Karpas-422 (cell line): ENCODE measurements at regions not wholly inside any gene's neighbourhood (a gene's known extent, or its start where the extent isn't known, plus 50 kb on each side); places are given as distances from the start of the nearest gene placed in this dataset.

Source experiments
- DNase-seq: peaks from one replicate; pipeline ENCODE4 v3.0.0-alpha.2; 2015
- H2AFZ ChIP-seq: fragments of 200-600 bp; sonication (generic); 2 replicates; pipeline ENCODE4 v1.6.1; 2014; ENCODE audit warnings: antibody characterized with exemption, low read length, mixed read lengths
- H3K27ac ChIP-seq: fragments of 200-600 bp; sonication (generic); 2 replicates; pipeline ENCODE4 v1.5.1; 2014; ENCODE audit warnings: mild to moderate bottlenecking, low read length, moderate library complexity
- H3K27me3 ChIP-seq: fragments of 200-600 bp; sonication (generic); 2 replicates; pipeline ENCODE4 v1.6.1; 2014; ENCODE audit warnings: low read length, mixed read lengths
- H3K36me3 ChIP-seq: fragments of 200-600 bp; sonication (generic); 2 replicates; pipeline ENCODE4 v1.6.1; 2014; ENCODE audit warnings: low read length, mixed read lengths; ENCODE audit not compliant: insufficient read depth
- H3K4me1 ChIP-seq: fragments of 200-600 bp; sonication (generic); 2 replicates; pipeline ENCODE4 v1.6.1; 2014; ENCODE audit warnings: mild to moderate bottlenecking, low read length, mixed read lengths
- H3K4me2 ChIP-seq: fragments of 200-600 bp; sonication (generic); 2 replicates; pipeline ENCODE4 v1.6.1; 2014; ENCODE audit warnings: low read length, low read depth, mild to moderate bottlenecking; ENCODE audit not compliant: poor library complexity, severe bottlenecking
- H3K4me3 ChIP-seq: fragments of 200-600 bp; sonication (generic); 2 replicates; pipeline ENCODE4 v1.5.1; 2014; ENCODE audit warnings: mild to moderate bottlenecking, antibody characterized with exemption, low read length, mixed read lengths
- H3K79me2 ChIP-seq: fragments of 200-600 bp; sonication (generic); 2 replicates; pipeline ENCODE4 v1.6.1; 2014; ENCODE audit warnings: mild to moderate bottlenecking, low read length, mixed read lengths
- H3K9ac ChIP-seq: fragments of 200-600 bp; sonication (generic); 2 replicates; pipeline ENCODE4 v1.6.0; 2014; ENCODE audit warnings: low read length
- H3K9me2 ChIP-seq: fragments of 200-600 bp; sonication (generic), shearing (Covaris generic); replicated peaks from 2 replicates; pipeline ENCODE4 v1.6.0; 2014; ENCODE audit warnings: mild to moderate bottlenecking, low read length, moderate library complexity; ENCODE audit not compliant: insufficient read depth
- H3K9me3 ChIP-seq: fragments of 300-700, 200-600 bp; sonication (generic); 2 replicates; pipeline ENCODE4 v1.6.1; 2014; ENCODE audit warnings: low read length, mixed read lengths
- H4K20me1 ChIP-seq: fragments of 200-600 bp; sonication (generic); 2 replicates; pipeline ENCODE4 v1.6.1; 2014; ENCODE audit warnings: mild to moderate bottlenecking, antibody characterized with exemption, low read length, low read depth; ENCODE audit not compliant: insufficient read depth

DNA sequence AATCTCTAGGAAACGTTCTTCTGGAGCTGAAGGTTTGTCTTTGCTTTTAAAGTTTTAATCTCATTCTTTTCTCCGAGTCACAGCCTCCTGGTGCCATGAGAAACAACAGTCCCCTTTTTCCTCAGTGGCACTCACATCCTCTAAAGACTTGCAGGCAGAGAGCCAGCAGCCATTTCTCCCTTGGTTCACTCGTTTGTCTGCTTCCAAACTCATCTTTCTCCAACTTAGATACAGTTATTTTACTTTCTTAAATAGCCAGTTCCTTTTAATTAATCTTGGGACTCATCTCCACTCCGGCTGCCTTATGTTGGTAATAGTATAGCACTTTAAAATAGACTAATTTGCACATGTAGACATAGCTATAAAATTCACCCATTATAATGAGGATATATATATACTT is 555.2 kb downstream of the FGF9 start:
- Histone ChIP-seq H3K4me3 (no peak overlapping the region), H3K4me1 (no peaks in the 10 kb centered on the region), H3K4me2 (no peak overlapping the region)

DNA sequence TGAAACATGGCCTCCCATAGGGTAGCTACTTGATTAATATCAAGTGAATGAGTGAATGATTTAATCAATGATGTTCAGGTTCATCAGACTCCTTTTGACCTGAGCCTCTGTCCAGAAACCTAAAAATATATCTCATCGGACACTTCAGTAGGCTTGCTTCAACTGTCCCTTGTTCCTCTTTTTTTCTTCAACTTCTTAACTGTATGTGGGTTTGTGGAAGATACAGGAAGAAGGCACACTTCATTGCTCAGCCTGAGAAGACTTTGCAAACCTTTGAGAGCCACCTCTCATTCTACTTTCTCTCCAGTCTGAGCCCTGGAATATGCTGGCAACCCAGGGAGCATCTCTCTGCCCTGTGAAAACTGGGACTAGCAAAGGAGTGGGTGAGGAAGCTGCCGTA is 557.0 kb downstream of the FGF9 start:
- Histone ChIP-seq H3K27ac (no peak overlapping the region), H3K9ac (no peak overlapping the region), H3K36me3 (no peaks in the 10 kb centered on the region), H3K4me3 (no peak overlapping the region), H3K9me2 (no peaks in the 10 kb centered on the region), H4K20me1 (no peaks in the 10 kb centered on the region), H3K9me3 (no peaks in the 10 kb centered on the region), H3K4me1 (no peaks in the 10 kb centered on the region), H2AFZ (no peak overlapping the region), H3K27me3 (no peaks in the 10 kb centered on the region), H3K4me2 (no peak overlapping the region), H3K79me2 (no peaks in the 10 kb centered on the region)
- no peak for DNase-seq

More for the DNA sequence above, 555.2 kb downstream of the FGF9 start:
- no peak for DNase-seq
- Histone ChIP-seq H3K27me3 (no peaks in the 10 kb centered on the region), H4K20me1 (no peaks in the 10 kb centered on the region), H3K27ac (no peak overlapping the region), H3K9me2 (no peaks in the 10 kb centered on the region), H3K9me3 (no peaks in the 10 kb centered on the region), H3K79me2 (no peaks in the 10 kb centered on the region), H3K9ac (no peak overlapping the region), H2AFZ (no peak overlapping the region), H3K36me3 (no peaks in the 10 kb centered on the region)

DNA sequence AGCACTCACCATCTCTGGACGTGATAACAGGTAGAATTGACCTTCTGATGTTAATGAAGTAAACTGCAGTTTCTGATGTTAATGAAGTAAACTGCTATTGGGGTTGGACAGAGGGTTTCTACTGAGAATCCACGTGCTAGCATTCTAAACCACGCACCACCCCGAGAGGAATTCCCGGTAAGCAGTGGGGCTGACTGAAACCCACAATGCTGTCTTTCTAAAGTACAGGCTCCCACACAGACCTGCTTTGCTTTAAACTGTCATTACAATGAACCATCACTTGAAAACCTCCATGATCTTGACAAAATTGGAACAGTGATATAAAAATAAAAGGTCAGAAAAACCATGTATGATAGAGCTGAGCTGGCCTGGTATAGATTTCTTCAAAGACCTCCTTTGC is 559.0 kb downstream of the FGF9 start:
- H3K4me1 ChIP-seq, result no peaks in the 10 kb centered on the region
- H3K9ac ChIP-seq, result no peak overlapping the region
- no peaks in the 10 kb centered on the region for H3K9me3 ChIP-seq
- H3K36me3 ChIP-seq, result no peaks in the 10 kb centered on the region
- no peaks in the 10 kb centered on the region for H3K79me2 ChIP-seq
- no peak overlapping the region for H3K4me2 ChIP-seq
- DNase-seq, result no peak
- no peaks in the 10 kb centered on the region for H4K20me1 ChIP-seq
- H3K27ac ChIP-seq, result no peak overlapping the region
- no peaks in the 10 kb centered on the region for H3K9me2 ChIP-seq
- H3K4me3 ChIP-seq, result no peak overlapping the region
- H3K27me3 ChIP-seq, result no peaks in the 10 kb centered on the region
- no peak overlapping the region for H2AFZ ChIP-seq

DNA sequence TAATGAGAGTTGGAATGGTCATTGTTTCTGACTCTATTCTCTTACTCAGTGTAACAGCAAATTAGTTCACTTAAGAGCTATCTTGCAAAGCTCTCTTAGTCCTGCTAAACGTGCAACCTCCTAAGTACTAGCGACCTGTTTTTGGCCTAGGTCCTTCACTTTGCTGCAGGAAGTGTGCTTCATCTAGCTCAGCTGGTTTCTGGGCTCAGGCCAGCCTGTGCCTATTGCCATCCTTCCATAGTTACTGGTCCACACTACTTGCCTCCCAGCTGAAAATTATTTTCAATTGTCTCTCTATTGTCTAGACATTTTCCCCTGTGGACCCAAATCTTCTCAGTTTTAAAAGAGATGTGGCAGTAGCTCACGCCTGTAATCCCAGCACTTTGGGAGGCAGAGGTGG is 561.3 kb downstream of the FGF9 start:
- no peak overlapping the region for H3K27ac ChIP-seq

DNA sequence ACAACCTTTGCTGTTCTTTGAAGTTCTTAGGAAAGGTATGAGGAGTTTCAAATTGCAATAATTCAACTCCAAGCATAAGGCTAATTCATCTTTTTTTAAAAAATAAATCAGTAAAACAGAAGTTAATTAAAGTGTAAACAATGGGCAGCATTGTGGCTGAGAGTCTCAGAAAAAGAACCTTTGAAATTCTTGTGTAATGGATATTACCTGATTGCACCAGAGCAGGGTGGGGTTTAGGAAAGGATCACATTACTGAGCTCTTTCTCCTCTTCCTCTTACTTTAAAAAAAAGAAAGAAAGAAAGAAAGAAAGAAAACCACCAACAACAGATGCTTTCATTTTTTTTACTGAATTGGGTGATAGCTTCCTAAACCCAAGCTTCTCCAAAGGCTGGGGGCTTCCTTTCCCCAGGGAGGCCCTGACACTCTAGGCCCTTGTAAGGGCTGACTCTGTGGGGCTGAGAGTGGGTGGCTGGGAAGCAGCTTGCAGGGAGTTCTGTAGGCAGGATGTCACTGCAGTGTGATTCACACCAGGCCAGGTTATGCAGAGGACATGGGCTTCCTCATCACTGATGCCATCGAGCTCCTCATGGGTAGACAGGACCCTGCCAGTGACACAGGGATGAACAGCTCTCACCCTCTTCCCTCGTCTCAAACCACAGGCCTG is 564.5 kb downstream of the FGF9 start:
- Histone ChIP-seq H3K9ac (no peak overlapping the region), H3K27ac (no peak overlapping the region), H3K4me2 (no peak overlapping the region), H2AFZ (no peak overlapping the region), H3K36me3 (no peaks in the 10 kb centered on the region), H3K4me3 (no peak overlapping the region), H3K79me2 (no peaks in the 10 kb centered on the region), H3K4me1 (no peaks in the 10 kb centered on the region), H3K27me3 (no peaks in the 10 kb centered on the region), H3K9me2 (no peaks in the 10 kb centered on the region), H4K20me1 (no peaks in the 10 kb centered on the region), H3K9me3 (no peaks in the 10 kb centered on the region)
- no peak for DNase-seq

More for the DNA sequence above, 561.3 kb downstream of the FGF9 start:
- H3K4me2 ChIP-seq, result no peak overlapping the region
- H3K4me3 ChIP-seq, result no peak overlapping the region
- DNase-seq, result no peak
- no peaks in the 10 kb centered on the region for H3K9me3 ChIP-seq
- H4K20me1 ChIP-seq, result no peaks in the 10 kb centered on the region
- H3K9ac ChIP-seq, result no peak overlapping the region
- no peaks in the 10 kb centered on the region for H3K27me3 ChIP-seq
- H2AFZ ChIP-seq, result no peak overlapping the region
- no peaks in the 10 kb centered on the region for H3K79me2 ChIP-seq
- no peaks in the 10 kb centered on the region for H3K4me1 ChIP-seq
- H3K9me2 ChIP-seq, result no peaks in the 10 kb centered on the region
- no peaks in the 10 kb centered on the region for H3K36me3 ChIP-seq

DNA sequence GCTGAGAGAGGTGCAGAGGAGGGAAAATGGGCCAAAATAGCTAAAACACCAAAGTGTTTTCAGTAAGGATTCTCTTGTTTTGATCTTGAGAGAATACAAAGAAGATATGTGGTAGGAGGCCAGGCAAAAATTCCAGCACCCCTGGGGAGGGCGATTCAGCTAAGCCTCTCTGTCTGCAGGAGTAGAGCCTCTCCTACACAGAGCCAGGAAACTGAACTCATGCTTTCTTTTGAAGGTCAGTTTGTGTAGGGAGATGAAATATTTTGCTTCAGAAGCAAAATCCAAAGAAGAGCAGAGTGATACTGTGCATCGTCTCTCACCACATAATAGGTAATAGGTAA is 565.0 kb downstream of the FGF9 start:
- Histone ChIP-seq H3K4me1 (no peaks in the 10 kb centered on the region), H2AFZ (no peak overlapping the region), H3K27ac (no peak overlapping the region), H3K9ac (no peak overlapping the region), H3K4me2 (no peak overlapping the region), H3K9me2 (no peaks in the 10 kb centered on the region), H4K20me1 (no peaks in the 10 kb centered on the region), H3K27me3 (no peaks in the 10 kb centered on the region), H3K4me3 (no peak overlapping the region), H3K36me3 (no peaks in the 10 kb centered on the region), H3K79me2 (no peaks in the 10 kb centered on the region), H3K9me3 (no peaks in the 10 kb centered on the region)
- no peak for DNase-seq

DNA sequence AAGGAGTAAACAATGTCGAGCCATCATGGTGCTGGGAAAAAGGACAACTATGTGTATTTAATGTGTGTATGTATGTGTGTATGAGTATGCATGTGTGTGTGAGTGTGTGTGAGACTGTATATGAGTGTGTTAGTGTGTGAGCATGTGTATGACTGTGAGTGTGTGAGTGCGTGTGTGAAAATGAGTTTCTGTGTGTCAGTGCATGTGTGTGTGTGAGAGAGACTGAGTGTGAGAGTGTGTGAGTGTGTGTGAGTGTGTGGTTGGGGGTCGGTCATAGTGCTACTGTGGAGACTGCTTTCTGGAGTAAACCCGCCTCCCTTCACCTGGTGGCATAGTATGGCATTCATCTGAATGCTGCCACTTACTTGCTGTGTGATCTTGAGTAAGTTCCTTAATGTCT is 567.4 kb downstream of the FGF9 start:
- Histone ChIP-seq H2AFZ (no peak overlapping the region), H3K36me3 (no peaks in the 10 kb centered on the region), H4K20me1 (no peaks in the 10 kb centered on the region), H3K9me3 (no peaks in the 10 kb centered on the region), H3K9ac (no peak overlapping the region), H3K27me3 (no peaks in the 10 kb centered on the region), H3K4me3 (no peak overlapping the region), H3K79me2 (no peaks in the 10 kb centered on the region), H3K9me2 (no peaks in the 10 kb centered on the region), H3K4me1 (no peaks in the 10 kb centered on the region), H3K4me2 (no peak overlapping the region), H3K27ac (no peak overlapping the region)
- DNase-seq, result no peak

DNA sequence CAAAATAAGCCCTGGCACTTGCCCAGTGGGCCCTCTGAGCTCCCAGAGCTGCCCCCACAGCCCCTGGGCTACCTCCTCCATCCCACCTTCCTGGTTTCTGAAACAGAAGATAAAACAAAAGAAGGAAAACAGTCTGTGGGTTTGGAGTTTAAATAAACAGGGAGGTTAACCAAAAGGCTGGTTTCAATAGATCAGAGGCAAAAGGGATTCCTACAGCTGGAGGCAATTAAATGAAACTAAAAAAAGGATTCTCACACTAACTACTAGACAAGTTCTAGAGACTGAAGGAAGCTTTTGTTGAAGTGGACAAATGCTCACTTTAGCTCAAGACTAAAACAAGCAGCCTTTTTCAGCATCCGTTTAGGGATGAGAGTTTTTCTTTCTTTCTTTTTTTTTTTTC is 569.8 kb downstream of the FGF9 start:
- no peak for DNase-seq
- H3K79me2 ChIP-seq, result no peaks in the 10 kb centered on the region
- no peaks in the 10 kb centered on the region for H3K9me2 ChIP-seq
- H3K4me3 ChIP-seq, result no peak overlapping the region
- H3K27ac ChIP-seq, result no peak overlapping the region
- no peaks in the 10 kb centered on the region for H3K36me3 ChIP-seq
- no peaks in the 10 kb centered on the region for H3K4me1 ChIP-seq
- no peak overlapping the region for H2AFZ ChIP-seq
- H3K4me2 ChIP-seq, result no peak overlapping the region
- H3K9ac ChIP-seq, result no peak overlapping the region
- H3K27me3 ChIP-seq, result no peaks in the 10 kb centered on the region
- no peaks in the 10 kb centered on the region for H3K9me3 ChIP-seq
- no peaks in the 10 kb centered on the region for H4K20me1 ChIP-seq
